ENCODE measurements at regions not wholly inside any gene's neighbourhood (a gene's known extent, or its start where the extent isn't known, plus 50 kb on each side); places are given as distances from the start of the nearest gene placed in this dataset.
A peak's percentile ranks its signal among the peaks of the same experiment; 100 is the strongest.

- no peak for DNase-seq
- ATAC-seq: no peak
- intact Hi-C loops (cut with DNase I, micrococcal nuclease): loop anchor here (5.0 to 10.0 kb wide), 3 partner anchors 208 to 336 kb away; partner anchors contain the start of genes AFTPH (in 1 of the 2) and SERTAD2 (in 1 of the 2)
Observed at GRCh38 chr2:64860276-64860885, 128.8 kb upstream of the SLC1A4 start.

- no peak for DNase-seq
- intact Hi-C loops (cut with DNase I, micrococcal nuclease): loop anchor here (5.0 to 10.0 kb wide), 3 partner anchors 209 to 336 kb away; partner anchors contain the start of genes AFTPH (in 1 of the 2) and SERTAD2 (in 1 of the 2)
- ATAC-seq: no peak
Observed at GRCh38 chr2:64860936-64861335, 128.3 kb upstream of the SLC1A4 start.

- DNase-seq: no peak
- no peak for ATAC-seq
- intact Hi-C loops (cut with DNase I, micrococcal nuclease): loop anchor here (5.0 to 10.0 kb wide), 3 partner anchors 209 to 337 kb away; partner anchors contain the start of genes AFTPH (in 1 of the 2) and SERTAD2 (in 1 of the 2)
Observed at GRCh38 chr2:64861452-64862397, 127.5 kb upstream of the SLC1A4 start.

- no peak for ATAC-seq
- intact Hi-C loops (cut with DNase I, micrococcal nuclease): loop anchor here (5.0 to 10.0 kb wide), 3 partner anchors 210 to 338 kb away; partner anchors contain the start of genes AFTPH (in 1 of the 2) and SERTAD2 (in 1 of the 2)
- no peak for DNase-seq
Observed at GRCh38 chr2:64862623-64863022, 126.6 kb upstream of the SLC1A4 start.

DNA sequence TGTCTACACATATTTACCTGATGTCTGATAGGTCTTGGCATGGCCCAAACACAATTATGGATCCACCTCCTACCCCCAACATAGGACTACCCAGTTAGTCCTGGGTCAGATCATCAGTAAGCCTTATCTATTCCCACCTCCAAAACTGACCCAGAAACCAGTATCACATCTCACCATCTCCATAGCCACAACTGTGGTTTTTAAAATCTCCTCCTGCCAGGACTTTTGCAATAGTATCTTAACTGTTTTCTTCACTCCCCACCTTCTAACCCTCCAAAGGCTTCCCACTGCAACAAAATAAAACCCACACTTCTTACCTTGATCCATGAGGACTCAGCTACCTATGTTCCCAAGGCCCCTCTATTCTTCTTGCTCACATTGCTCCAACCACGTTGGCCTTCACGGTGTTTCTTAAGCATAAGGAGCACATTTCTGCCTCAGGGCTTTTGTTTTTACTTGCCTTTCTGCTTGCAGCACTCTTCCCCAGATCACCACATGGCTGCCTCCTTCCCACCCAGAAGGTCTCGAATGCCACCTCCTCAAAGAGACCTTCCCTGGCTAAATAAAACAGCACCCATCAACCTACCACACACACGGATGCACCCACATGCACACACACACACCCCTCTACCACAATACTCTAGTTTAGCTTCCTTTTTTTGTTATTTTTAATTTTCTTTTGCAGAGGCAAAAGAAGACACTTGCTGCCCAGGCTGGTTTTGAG, 125.9 kb upstream of the SLC1A4 start:
- intact Hi-C loops (cut with DNase I, micrococcal nuclease): loop anchor here (5.0 to 10.0 kb wide), 3 partner anchors 211 to 338 kb away; partner anchors contain the start of genes AFTPH (in 1 of the 2) and SERTAD2 (in 1 of the 2)
- ATAC-seq: no peak
- DNase-seq: no peak

GRCh38 chr2:64865073-64865830, 123.9 kb upstream of the SLC1A4 start:
- DNase-seq: peak; percentile 52 to 74
- intact Hi-C loops (cut with DNase I, micrococcal nuclease): loop anchor here (5.0 to 10.0 kb wide), 3 partner anchors 220 to 340 kb away; partner anchors contain the start of gene AFTPH (in 1 of the 2)
- peak; percentile 80 for ATAC-seq

GRCh38 chr2:64865831-64866345, 123.3 kb upstream of the SLC1A4 start:
- no peak for ATAC-seq
- DNase-seq: no peak
- intact Hi-C loops (cut with DNase I, micrococcal nuclease): loop anchor here (5.0 to 10.0 kb wide), 3 partner anchors 221 to 341 kb away; partner anchors contain the start of gene AFTPH (in 1 of the 2)

- ATAC-seq (peak; percentile 23), DNase-seq (peak; percentile 44 to 47)
- intact Hi-C loops (cut with DNase I, micrococcal nuclease): loop anchor here (5.0 to 10.0 kb wide), 3 partner anchors 222 to 342 kb away; partner anchors contain the start of gene AFTPH (in 1 of the 2)
Observed at GRCh38 chr2:64866797-64867196, 122.4 kb upstream of the SLC1A4 start.

GRCh38 chr2:64867253-64867996, 121.8 kb upstream of the SLC1A4 start:
- no peak for ATAC-seq
- intact Hi-C loops (cut with DNase I, micrococcal nuclease): loop anchor here (5.0 to 10.0 kb wide), 3 partner anchors 223 to 343 kb away; partner anchors contain the start of gene AFTPH (in 1 of the 2)
- no peak for DNase-seq

GRCh38 chr2:64869126-64869525, 120.1 kb upstream of the SLC1A4 start:
- intact Hi-C loops (cut with DNase I, micrococcal nuclease): loop anchor here (5.0 to 10.0 kb wide), 3 partner anchors 224 to 344 kb away; partner anchors contain the start of gene AFTPH (in 1 of the 2)
- ATAC-seq (no peak), DNase-seq (no peak)

DNA sequence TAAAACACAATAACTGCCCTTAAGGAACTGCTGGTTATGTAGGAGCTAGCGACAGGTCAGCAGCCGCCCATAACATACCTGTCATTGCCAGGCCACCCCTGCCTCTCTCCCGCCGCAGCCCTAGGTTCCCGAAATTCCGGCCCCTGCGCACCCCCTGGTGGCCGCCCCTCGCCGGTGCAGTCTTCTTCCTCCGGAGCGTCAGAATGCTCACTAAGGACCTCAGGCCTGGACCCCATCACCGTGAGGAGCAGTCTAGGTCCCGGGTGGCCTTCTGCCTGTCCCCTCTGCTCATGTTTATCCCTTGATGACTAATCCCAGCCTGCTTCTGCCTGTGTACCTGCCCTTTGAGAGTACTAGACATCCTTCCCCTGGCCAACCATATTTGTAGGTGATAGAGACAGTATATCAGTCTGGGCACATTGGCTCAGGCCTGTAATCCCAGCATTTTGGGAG, 115.7 kb upstream of the SLC1A4 start:
- DNase-seq (peak; percentile 56 to 84), ATAC-seq (peak; percentile 85)
- intact Hi-C loops (cut with DNase I, micrococcal nuclease): no loop called here

GRCh38 chr2:64874593-64874992, 114.6 kb upstream of the SLC1A4 start:
- intact Hi-C loops (cut with DNase I, micrococcal nuclease): no loop called here
- no peak for DNase-seq
- ATAC-seq: no peak

DNA sequence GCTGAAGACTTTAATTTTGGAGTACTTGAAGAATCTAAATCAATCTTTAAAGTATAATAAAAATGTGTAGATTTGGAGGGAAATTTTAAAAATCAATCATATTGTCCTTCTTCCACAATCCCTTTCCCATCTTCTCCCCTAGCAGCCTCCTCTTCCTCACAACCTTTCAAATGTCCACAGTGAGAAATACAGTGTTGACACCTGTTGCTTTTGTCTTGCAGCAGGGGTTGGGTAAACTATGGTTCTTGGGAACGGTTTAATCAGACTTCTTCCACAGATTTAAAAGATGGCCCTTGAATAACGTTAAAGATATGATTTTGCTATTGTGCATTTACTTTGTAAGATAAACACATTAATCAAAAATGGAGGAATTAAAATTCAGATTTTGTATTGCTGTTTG, 113.8 kb upstream of the SLC1A4 start:
- DNase-seq (no peak), ATAC-seq (no peak)
- intact Hi-C loops (cut with DNase I, micrococcal nuclease): no loop called here

DNA sequence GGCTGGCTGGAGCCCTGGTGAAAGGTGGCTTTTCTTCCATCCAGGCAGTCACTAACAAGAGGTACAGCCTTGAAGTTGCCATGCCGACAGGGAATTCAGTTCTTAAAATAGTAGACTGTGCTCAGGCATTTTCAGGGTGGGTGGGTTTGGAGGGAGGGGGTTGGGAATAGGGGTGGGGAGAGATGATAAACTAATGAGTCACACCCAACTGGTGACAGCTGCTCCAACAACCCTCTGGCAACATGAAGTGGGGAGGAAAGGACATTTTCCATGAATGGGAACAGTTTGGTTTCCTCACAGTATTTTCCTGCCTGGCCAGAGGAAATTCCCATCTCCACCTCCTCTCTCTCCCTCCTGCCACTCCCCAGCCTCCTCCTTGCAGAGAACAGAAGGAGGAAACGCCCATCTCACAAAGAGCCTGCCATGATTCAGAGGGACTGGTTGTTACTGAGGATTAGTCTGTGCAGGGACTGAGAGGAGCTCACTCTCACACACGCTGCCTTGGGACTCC, 113.0 kb upstream of the SLC1A4 start:
- intact Hi-C loops (cut with DNase I, micrococcal nuclease): no loop called here
- DNase-seq: peak in 1 of 2 donors; percentile 55
- ATAC-seq: peak; percentile 90

- no peak for DNase-seq
- ATAC-seq: no peak
- intact Hi-C loops (cut with DNase I, micrococcal nuclease): no loop called here
Observed at GRCh38 chr2:64879745-64880144, 109.5 kb upstream of the SLC1A4 start.

DNA sequence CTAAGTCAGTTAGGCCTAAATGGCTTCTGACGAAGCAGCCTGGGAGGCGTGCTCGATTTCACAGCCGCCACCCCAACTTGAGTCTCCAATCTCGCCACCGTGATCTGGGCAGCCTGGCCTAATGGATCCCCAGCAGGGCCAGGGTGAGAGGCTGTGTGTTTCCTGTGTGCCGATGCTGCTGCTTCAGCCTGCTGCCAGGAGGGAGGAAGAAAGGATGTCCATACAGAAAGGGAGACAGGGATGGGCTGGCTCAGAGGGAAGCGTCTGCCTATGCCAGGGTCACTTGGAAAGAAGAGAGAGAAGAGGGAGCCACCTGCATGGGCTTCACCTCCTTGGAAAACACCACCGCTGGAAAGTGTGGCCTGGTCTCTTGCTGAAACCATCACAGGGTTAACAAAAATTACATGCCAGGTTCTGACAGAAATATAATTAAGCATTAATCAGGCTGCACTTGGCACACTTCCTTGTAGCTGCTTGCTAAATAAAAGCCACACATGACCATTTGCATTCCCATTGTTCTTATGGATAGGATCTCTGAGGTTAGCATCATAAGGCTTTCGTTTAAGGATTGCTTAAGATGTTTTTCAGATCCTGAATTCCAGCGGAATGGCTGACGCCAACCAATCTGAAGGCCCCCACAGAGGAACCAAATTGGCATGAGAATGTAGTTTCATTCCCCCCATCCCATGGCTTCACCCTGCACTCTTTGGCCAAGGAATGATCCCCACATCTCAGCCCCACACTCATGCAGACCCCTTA, 108.8 kb upstream of the SLC1A4 start:
- DNase-seq (no peak), ATAC-seq (no peak)

More for the DNA sequence above, 108.8 kb upstream of the SLC1A4 start:
- intact Hi-C loops (cut with DNase I, micrococcal nuclease): no loop called here
